DND-41 (cell line): ENCODE measurements at regions not wholly inside any gene's neighbourhood (a gene's known extent, or its start where the extent isn't known, plus 50 kb on each side); places are given as distances from the start of the nearest gene placed in this dataset.
"Not testable (repeated sequence)": the region's sequence is repeated elsewhere in the genome, so short reads cannot be mapped to it uniquely, and the experiment has no call there.

Source experiments
- ATAC-seq: fragments of 200-7000 bp; cut with Tn5 transposase; 3 replicates; pipeline ENCODE4 v1.9.1; 2021; ENCODE audit warnings: low read depth; ENCODE audit not compliant: insufficient read depth
- DNase-seq: peaks from one replicate; pipeline ENCODE4 v3.0.0-alpha.2; 2020
- H2AFZ ChIP-seq: 2 replicates; pipeline ENCODE4 v1.6.0; 2012; ENCODE audit warnings: low read depth, low read length
- H3K27ac ChIP-seq: 2 replicates; pipeline ENCODE4 v1.5.1; 2012; ENCODE audit warnings: low read length, inconsistent platforms
- H3K27me3 ChIP-seq: fragments of 200-600 bp; sonication (generic); 2 replicates; pipeline ENCODE4 v1.6.0; 2012; ENCODE audit warnings: low read length, mild to moderate bottlenecking, inconsistent platforms; ENCODE audit not compliant: insufficient read depth, poor library complexity
- H3K36me3 ChIP-seq: 2 replicates; pipeline ENCODE4 v1.5.1; 2012; ENCODE audit warnings: low read length, inconsistent platforms; ENCODE audit not compliant: insufficient read depth
- H3K4me1 ChIP-seq: 2 replicates; pipeline ENCODE4 v1.5.1; 2012; ENCODE audit warnings: mild to moderate bottlenecking, low read length; ENCODE audit not compliant: insufficient read depth
- H3K4me2 ChIP-seq: 2 replicates; pipeline ENCODE4 v1.6.0; 2012; ENCODE audit warnings: mild to moderate bottlenecking, moderate library complexity, low read length, inconsistent platforms; ENCODE audit not compliant: insufficient read depth
- H3K4me3 ChIP-seq, 2 experiments: fragments of 200-600 bp in 1 of 2; shearing (Covaris generic) in 1 of 2; 2 replicates each; pipeline ENCODE4 v1.5.1; 2012 to 2016; ENCODE audit warnings: inconsistent platforms in 2 of 2, low read length in 2 of 2, mild to moderate bottlenecking in 2 of 2, low read depth in 1 of 2, moderate library complexity in 1 of 2
- H3K79me2 ChIP-seq: 2 replicates; pipeline ENCODE4 v1.6.0; 2012; ENCODE audit warnings: low read length, inconsistent platforms; ENCODE audit not compliant: insufficient read depth
- H3K9ac ChIP-seq: 2 replicates; pipeline ENCODE4 v1.6.0; 2012; ENCODE audit warnings: low read depth, mild to moderate bottlenecking, inconsistent platforms, low read length, moderate library complexity
- H3K9me3 ChIP-seq: 2 replicates; pipeline ENCODE4 v1.5.1; 2012; ENCODE audit warnings: low read length, moderate library complexity, mild to moderate bottlenecking, inconsistent platforms; ENCODE audit not compliant: insufficient read depth, severe bottlenecking
- H4K20me1 ChIP-seq: 2 replicates; pipeline ENCODE4 v1.6.0; 2012; ENCODE audit warnings: low read length; ENCODE audit not compliant: insufficient read depth
- CTCF ChIP-seq: IDR thresholded peaks from 2 replicates; pipeline ENCODE4 v1.5.1; 2012; ENCODE audit warnings: borderline replicate concordance, low read length, moderate library complexity, mild to moderate bottlenecking; ENCODE audit not compliant: poor library complexity, severe bottlenecking; ENCODE audit errors: extremely low read depth
- EZH2 ChIP-seq: IDR thresholded peaks from 3 replicates; pipeline ENCODE4 v1.6.1; 2012; ENCODE audit warnings: borderline replicate concordance, low read depth, mild to moderate bottlenecking, moderate library complexity, low read length, inconsistent platforms; ENCODE audit not compliant: severe bottlenecking

- H3K36me3 ChIP-seq, result no peaks in the 10 kb centered on the region
- TF ChIP-seq CTCF (no peak), EZH2 (no peak)
- H3K9me3 ChIP-seq, result no peaks in the 10 kb centered on the region
- H3K9ac ChIP-seq, result no peak overlapping the region
- DNase-seq (no peak), ATAC-seq (no peak)
- no peak overlapping the region for H3K27ac ChIP-seq
- no peaks in the 10 kb centered on the region for H3K4me1 ChIP-seq
- peaks cover 3% of the 10 kb centered on the region for H3K27me3 ChIP-seq
- no peak overlapping the region for H2AFZ ChIP-seq
- H3K79me2 ChIP-seq, result no peaks in the 10 kb centered on the region
- H4K20me1 ChIP-seq, result no peaks in the 10 kb centered on the region
- no peak overlapping the region for H3K4me3 ChIP-seq
- no peak overlapping the region for H3K4me2 ChIP-seq
Measured at GRCh38 chr1:29623501-29623900, 387.2 kb downstream of the PTPRU start.

- Histone ChIP-seq H2AFZ (no peak overlapping the region), H4K20me1 (no peaks in the 10 kb centered on the region), H3K36me3 (no peaks in the 10 kb centered on the region), H3K9me3 (no peaks in the 10 kb centered on the region), H3K27me3 (peaks cover 3% of the 10 kb centered on the region), H3K4me1 (no peaks in the 10 kb centered on the region), H3K4me2 (no peak overlapping the region), H3K4me3 (no peak overlapping the region), H3K9ac (no peak overlapping the region), H3K27ac (no peak overlapping the region), H3K79me2 (no peaks in the 10 kb centered on the region)
- TF ChIP-seq CTCF (no peak), EZH2 (no peak)
- DNase-seq (no peak), ATAC-seq (no peak)
Measured at GRCh38 chr1:29621826-29622435, 385.6 kb downstream of the PTPRU start.

GRCh38 chr1:29620631-29621030 lies 384.3 kb downstream of the PTPRU start:
- Histone ChIP-seq H3K27ac (no peak overlapping the region), H3K27me3 (peaks cover 3% of the 10 kb centered on the region), H2AFZ (no peak overlapping the region), H3K4me1 (no peaks in the 10 kb centered on the region), H4K20me1 (no peaks in the 10 kb centered on the region), H3K9me3 (no peaks in the 10 kb centered on the region), H3K4me2 (no peak overlapping the region), H3K79me2 (no peaks in the 10 kb centered on the region), H3K36me3 (no peaks in the 10 kb centered on the region), H3K9ac (no peak overlapping the region), H3K4me3 (no peak overlapping the region)
- TF ChIP-seq CTCF (no peak), EZH2 (no peak)
- ATAC-seq (no peak), DNase-seq (no peak)

GRCh38 chr1:29607236-29607635 lies 370.9 kb downstream of the PTPRU start:
- no peaks in the 10 kb centered on the region for H4K20me1 ChIP-seq
- DNase-seq (no peak), ATAC-seq (no peak)
- H3K4me2 ChIP-seq, result no peak overlapping the region
- TF ChIP-seq EZH2, result no peak
- TF ChIP-seq CTCF, result no peak
- H3K79me2 ChIP-seq, result no peaks in the 10 kb centered on the region
- no peaks in the 10 kb centered on the region for H3K4me1 ChIP-seq
- H2AFZ ChIP-seq, result no peak overlapping the region
- H3K27me3 ChIP-seq, result no peaks in the 10 kb centered on the region
- no peaks in the 10 kb centered on the region for H3K36me3 ChIP-seq
- H3K9ac ChIP-seq, result no peak overlapping the region
- H3K27ac ChIP-seq, result no peak overlapping the region
- H3K9me3 ChIP-seq, result peaks cover 19% of the 10 kb centered on the region
- H3K4me3 ChIP-seq, result no peak overlapping the region

- not testable (repeated sequence) for H3K27ac ChIP-seq, H2AFZ ChIP-seq, H3K4me1 ChIP-seq, DNase-seq, ATAC-seq, H3K4me3 ChIP-seq, H3K27me3 ChIP-seq, H3K79me2 ChIP-seq, H3K9ac ChIP-seq, H4K20me1 ChIP-seq, H3K4me2 ChIP-seq, H3K36me3 ChIP-seq
- H3K9me3 ChIP-seq, result peaks cover 19% of the 10 kb centered on the region
Measured at GRCh38 chr1:29604796-29605195, 368.5 kb downstream of the PTPRU start.
